ENCODE measurements at regions not wholly inside any gene's neighbourhood (a gene's known extent, or its start where the extent isn't known, plus 50 kb on each side); places are given as distances from the start of the nearest gene placed in this dataset.

GRCh38 chr13:21970918-21971317 lies 300.0 kb downstream of the FGF9 start:
- DNase-seq, result no peak

GRCh38 chr13:21971662-21972621 lies 301.1 kb downstream of the FGF9 start:
- no peak for DNase-seq

DNA sequence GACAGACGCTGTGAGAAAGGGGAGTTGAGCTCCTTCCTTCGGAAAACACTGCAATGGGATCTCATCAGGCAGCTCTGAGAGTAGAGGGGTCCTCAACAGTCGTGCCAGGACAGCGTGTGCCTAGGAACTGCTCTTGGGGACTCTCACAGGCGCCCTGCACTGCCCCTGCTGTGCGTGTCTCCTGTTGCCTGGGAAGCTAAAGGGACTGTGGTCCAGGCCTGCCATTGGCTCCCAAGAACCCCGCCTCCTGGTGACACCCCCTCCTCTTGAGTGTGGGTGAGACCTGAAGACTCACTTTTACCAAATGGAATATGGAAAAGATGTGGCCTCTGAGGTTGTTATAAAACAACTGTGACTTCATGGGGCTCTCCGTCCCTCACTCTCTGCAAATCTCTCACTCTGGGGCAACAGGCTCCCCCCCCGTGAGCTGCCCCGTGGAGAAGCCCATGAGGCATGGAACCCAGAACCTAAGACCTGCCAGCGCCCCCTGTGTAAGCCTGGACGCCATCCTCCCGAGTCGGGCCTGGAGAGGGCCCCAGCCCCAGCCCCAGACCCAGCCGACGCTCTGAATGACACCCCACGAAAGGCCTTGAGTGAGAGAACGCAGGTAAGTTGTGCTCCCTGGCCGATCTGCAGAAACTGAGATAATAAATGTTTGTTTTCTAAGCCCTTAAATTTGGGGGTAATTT lies 302.7 kb downstream of the FGF9 start:
- no peak for DNase-seq

- DNase-seq, result no peak
Observed at GRCh38 chr13:21974741-21975140, 303.9 kb downstream of the FGF9 start.

DNA sequence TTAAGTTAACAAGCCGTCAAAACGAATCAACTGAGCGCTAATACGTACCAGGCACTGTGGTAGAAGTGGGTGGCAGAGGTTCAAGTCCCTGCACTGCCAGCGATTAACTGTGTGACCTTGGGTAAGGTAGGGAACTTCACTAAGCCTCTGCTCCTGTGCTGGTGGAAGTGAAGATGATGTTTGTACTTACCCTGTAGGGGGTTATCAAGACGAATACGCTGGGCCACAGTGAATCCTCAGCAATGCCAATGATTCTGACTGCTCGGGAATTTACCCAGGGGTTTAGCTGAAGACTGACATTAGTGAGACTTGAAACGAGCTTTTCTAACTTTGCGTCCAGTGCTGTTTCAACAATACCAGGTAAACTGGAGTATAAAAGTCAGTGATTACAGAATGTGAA lies 305.3 kb downstream of the FGF9 start:
- DNase-seq, result no peak

- DNase-seq, result no peak
Observed at GRCh38 chr13:21979161-21979806, 308.4 kb downstream of the FGF9 start.

GRCh38 chr13:21980049-21980448 lies 309.2 kb downstream of the FGF9 start:
- DNase-seq, result no peak

- DNase-seq, result no peak
Observed at GRCh38 chr13:21984156-21984555, 313.3 kb downstream of the FGF9 start.

- no peak for DNase-seq
Observed at GRCh38 chr13:21986602-21987001, 315.7 kb downstream of the FGF9 start.

DNA sequence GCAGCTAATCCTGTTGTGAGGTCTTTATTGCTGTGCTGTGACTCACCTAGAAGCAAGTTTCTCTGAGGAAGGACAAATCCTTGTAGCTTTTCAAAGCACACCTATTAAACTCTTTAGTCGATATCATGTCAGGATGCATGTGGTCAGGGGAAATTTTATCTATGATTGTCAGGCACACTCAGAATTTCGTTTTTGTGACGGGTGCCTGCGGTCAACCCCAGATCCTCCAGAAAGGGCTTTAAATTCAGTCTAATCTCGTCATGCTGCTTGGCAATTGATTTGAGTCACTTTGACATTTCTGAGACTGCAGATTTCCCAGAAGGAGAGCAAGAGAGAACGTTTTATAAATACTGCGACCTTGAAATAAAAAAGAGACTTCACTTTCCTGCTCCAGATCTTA lies 316.9 kb downstream of the FGF9 start:
- DNase-seq, result no peak

DNA sequence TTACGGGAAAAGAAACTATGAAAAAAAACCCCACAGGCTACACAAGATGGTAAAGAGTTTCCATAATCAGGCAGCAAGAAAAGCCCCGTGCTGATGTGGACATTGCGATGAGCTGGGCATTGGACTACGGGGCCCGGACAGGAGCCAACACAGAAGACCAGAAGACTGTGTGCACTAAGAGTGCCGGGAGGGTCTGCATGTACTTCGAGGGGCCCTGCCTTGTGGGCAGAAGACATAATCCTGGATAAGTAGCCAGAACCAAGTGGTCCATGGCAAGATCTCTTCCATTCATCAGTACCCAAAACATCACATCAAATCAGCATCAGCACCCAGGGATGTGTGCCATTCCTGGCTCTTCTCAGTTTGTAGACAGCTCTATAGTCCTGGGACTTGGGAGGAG lies 317.8 kb downstream of the FGF9 start:
- no peak for DNase-seq

DNA sequence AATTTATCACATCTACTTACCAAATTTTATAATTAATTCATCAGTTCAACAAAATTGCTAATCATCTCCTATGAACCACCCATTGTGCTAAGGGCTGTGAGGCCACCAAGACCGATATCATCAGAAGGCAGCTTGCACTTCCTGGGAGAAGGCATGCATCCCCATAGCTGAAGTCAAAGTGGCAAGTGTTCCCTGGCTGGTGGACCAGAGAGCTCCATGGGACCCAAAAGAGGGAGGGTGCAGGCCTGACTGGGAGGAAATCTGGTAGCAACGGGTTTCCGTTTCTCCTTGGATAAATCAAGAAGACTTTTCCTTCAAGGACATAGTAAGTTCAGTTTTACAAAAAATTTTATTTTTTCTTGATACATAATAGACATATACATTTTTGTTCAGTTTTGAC lies 325.2 kb downstream of the FGF9 start:
- DNase-seq, result no peak

- DNase-seq, result no peak
Observed at GRCh38 chr13:21997726-21998125, 326.9 kb downstream of the FGF9 start.

DNA sequence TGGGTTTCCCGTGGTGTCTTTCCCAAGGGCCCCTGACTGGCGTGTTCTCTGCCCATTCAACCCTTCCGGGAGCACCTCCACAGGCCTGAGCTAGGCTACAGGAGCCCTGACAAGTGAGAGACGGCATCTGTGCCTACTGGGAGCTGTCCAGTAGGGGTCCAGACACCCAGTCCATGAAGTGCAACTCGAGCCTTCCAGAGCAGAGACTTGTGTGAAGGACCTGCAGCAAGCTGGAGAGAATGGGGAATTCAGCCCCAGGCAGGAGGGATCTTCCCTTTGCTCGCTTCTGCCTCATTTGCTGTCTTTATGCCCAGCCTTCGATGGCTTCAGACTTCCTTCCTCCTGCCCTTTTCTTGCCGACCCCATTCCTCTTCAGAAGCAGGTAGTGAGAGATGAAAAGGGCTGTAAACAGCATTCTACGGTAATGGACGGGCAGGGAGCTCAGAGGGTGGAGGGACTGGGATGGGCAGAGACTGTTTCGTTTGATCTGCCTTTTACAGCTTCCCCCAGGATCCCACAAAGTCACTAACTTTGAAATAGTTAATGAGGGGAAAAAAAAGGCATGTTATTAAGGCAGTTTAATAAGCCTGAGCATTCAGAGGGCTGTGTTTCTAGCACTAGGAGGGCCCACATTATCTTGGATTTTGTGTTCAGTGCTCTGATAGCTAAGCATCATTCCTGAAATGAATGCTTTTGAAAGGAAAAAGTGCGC lies 327.6 kb downstream of the FGF9 start:
- no peak for DNase-seq

DNA sequence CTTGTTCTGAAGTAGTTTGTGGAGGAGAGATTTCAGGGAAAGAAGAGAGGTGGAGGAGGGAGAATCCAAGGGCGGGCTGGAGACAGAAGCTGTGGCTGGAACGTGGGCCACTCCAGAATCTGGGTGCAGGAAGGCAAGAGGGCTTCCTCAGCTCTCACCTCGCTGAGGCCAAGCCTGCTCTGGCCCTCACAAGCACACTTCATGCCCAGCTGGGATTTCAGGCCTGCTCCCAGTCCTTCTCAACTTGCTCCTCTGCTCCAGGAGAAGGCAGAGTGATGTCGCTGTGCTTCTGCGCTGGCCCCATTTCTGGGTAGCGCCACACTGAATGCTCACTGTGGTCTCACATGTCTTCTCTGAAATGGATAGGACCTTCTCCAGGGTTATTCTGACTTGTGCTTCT lies 328.8 kb downstream of the FGF9 start:
- no peak for DNase-seq

DNA sequence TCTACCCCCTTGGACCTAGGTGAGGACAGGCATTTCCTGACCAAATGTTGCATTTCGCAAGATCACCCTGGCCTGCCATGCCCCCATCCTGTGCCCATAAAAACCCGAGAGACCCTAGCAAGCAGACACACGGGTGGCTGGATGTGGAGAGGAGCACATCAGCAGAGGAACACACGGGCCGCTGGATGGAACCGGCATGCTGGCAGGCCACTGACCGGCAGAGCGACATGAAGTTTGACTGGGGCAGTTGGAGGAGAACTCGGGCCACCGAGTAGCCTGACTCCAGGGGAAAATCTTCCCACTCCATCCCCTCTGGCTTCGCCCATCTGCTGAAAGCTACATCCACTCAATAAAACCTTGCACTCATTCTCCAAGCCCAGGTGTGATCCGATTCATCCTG lies 329.3 kb downstream of the FGF9 start:
- DNase-seq, result no peak

DNA sequence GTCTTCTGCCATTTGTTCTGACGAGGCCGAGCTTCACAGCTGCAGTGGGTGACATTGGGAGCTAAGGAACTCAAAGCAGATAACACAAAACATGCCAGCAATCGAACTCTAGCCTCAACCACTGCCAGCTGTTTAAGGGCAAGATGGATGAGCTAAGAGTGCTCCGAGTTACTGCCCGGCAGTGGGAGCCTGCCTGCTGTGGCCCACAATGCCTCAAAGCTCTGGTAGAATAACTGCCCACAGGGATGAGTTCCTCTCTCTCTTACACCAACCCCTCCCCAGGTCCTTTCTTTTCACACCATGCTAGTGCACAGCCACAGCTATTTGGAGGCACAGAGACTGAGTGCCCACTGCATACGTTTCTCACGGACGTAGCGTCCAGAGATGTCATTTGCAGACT lies 330.5 kb downstream of the FGF9 start:
- DNase-seq, result no peak

- DNase-seq, result no peak
Observed at GRCh38 chr13:22002893-22003292, 332.0 kb downstream of the FGF9 start.

GRCh38 chr13:22009500-22009899 lies 338.6 kb downstream of the FGF9 start:
- DNase-seq, result no peak

GRCh38 chr13:22009937-22010336 lies 339.1 kb downstream of the FGF9 start:
- DNase-seq, result no peak

DNA sequence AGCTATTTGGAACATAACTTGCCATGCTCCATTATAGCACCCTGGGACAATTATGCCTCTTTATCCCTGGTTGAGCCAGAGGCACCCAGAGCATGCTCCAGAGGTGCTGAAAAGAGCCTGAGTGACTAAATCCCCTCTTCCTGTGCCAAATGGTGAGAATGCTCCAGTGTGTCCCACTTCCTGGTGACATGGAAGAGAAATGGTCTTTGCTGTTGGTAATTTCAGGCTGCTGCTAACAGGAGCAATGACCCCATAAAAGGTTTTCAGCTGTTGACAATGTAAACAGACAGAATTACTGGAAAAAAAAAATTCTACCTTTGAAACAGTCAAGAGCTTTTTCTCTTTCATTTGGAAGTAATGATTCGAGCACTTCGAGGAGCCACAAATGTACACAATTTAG lies 341.8 kb downstream of the FGF9 start:
- no peak for DNase-seq

DNA sequence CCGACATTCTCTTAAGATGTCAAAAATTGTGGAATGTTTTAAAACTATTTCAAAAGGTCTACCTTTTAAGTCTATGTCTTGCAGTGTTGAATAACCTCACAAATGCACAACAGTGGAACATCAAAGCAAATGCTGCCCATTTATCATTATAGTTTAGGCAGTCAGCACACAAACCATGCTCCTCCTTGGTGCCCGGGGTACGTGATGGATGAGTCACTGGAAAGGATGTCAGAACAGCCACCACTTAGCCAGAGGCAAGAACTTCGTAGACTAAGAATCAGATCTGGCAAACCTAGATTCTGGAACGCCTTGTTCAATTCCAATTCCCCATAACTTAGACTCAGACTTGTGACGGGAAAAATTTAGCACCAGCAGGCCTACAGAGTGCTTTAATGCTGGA lies 343.6 kb downstream of the FGF9 start:
- no peak for DNase-seq

DNA sequence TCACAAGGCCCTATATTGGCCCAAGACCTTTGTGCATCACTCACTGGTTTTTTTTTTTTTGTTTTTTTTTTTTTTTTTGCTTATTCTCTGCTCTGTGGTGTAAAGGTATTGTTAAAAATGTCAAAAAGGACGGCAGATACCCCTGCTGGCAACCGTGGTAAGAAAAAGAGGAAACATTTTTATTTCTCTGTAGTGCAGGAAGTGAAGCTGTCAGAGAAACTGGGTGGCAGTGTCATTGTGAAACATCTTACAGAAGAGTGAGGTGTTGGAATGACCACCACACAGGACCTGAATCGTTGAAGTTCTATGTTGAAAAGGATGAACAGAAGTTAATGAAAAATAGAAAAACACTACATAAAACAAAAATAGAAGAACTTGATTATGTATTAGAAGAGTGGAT lies 346.4 kb downstream of the FGF9 start:
- no peak for DNase-seq

Measured in activated naive CD4-positive, alpha-beta T cell treated with anti-CD3 and anti-CD28 coated beads, Interleukin-2, amount 50 U/mL, for 16 hours (primary cell).